IMR-90 (cell line): ENCODE measurements at regions not wholly inside any gene's neighbourhood (a gene's known extent, or its start where the extent isn't known, plus 50 kb on each side); places are given as distances from the start of the nearest gene placed in this dataset.

Experiments
- BHLHE40 ChIP-seq: fragments of 150-350 bp; IDR thresholded peaks from 2 replicates; pipeline ENCODE4 v1.6.1; 2016; ENCODE audit warnings: mild to moderate bottlenecking, low read depth, low read length
- CEBPB ChIP-seq: IDR thresholded peaks from 2 replicates; pipeline ENCODE4 v1.6.1; 2012; ENCODE audit warnings: low read depth, low read length, improper control_type of control experiment
- MAFK ChIP-seq: IDR thresholded peaks from 2 replicates; pipeline ENCODE4 v1.6.1; 2012; ENCODE audit warnings: low read depth, low read length, improper control_type of control experiment
- NFE2L2 ChIP-seq: fragments of 150-350 bp; IDR thresholded peaks from 2 replicates; pipeline ENCODE4 v1.6.1; 2016; ENCODE audit warnings: low read depth, mild to moderate bottlenecking, low read length
- RAD21 ChIP-seq: IDR thresholded peaks from 2 replicates; pipeline ENCODE4 v1.6.1; 2012; ENCODE audit warnings: low read length, improper control_type of control experiment
- RCOR1 ChIP-seq: IDR thresholded peaks from 2 replicates; pipeline ENCODE4 v1.6.1; 2012; ENCODE audit warnings: mild to moderate bottlenecking, low read length, improper control_type of control experiment; ENCODE audit not compliant: insufficient replicate concordance
- TF ChIP-seq, protein P1 (sequence below): conservative IDR thresholded peaks from 2 replicates; pipeline ENCODE4 v1.5.1; 2012; ENCODE audit warnings: mild to moderate bottlenecking, low read depth, low read length, improper control_type of control experiment
- TF ChIP-seq, protein P2 (sequence below): fragments of 150-350 bp; IDR thresholded peaks from 2 replicates; pipeline ENCODE4 v1.6.1; 2017; ENCODE audit warnings: mild to moderate bottlenecking, antibody characterized with exemption, low read length, low read depth

DNA sequence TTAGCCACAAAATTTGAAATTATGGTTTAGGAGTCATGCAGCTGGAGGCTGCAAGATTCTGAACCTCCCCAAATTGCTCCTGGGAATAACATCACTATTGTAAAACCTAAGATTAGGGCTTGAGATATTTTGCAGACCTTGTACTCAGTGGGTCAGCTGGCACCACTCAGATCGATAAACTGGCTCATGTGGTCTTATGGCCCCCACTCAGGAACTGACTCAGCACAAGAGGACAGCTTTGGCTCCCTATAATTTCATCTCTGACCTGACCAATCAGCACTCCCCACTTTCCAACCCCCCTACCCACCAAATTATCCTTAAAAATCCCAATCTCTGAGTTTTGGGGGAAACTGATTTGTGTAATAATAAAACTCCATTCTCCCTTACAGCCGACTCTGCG is 161.6 kb downstream of the BRMS1L start:
- TF ChIP-seq, protein P1, sequence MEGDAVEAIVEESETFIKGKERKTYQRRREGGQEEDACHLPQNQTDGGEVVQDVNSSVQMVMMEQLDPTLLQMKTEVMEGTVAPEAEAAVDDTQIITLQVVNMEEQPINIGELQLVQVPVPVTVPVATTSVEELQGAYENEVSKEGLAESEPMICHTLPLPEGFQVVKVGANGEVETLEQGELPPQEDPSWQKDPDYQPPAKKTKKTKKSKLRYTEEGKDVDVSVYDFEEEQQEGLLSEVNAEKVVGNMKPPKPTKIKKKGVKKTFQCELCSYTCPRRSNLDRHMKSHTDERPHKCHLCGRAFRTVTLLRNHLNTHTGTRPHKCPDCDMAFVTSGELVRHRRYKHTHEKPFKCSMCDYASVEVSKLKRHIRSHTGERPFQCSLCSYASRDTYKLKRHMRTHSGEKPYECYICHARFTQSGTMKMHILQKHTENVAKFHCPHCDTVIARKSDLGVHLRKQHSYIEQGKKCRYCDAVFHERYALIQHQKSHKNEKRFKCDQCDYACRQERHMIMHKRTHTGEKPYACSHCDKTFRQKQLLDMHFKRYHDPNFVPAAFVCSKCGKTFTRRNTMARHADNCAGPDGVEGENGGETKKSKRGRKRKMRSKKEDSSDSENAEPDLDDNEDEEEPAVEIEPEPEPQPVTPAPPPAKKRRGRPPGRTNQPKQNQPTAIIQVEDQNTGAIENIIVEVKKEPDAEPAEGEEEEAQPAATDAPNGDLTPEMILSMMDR, result no peak
- TF ChIP-seq BHLHE40, result no peak
- no peak for TF ChIP-seq CEBPB
- no peak for TF ChIP-seq RCOR1
- TF ChIP-seq, protein P2, sequence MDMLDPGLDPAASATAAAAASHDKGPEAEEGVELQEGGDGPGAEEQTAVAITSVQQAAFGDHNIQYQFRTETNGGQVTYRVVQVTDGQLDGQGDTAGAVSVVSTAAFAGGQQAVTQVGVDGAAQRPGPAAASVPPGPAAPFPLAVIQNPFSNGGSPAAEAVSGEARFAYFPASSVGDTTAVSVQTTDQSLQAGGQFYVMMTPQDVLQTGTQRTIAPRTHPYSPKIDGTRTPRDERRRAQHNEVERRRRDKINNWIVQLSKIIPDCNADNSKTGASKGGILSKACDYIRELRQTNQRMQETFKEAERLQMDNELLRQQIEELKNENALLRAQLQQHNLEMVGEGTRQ, result no peak
- TF ChIP-seq RAD21, result no peak
- no peak for TF ChIP-seq NFE2L2
- TF ChIP-seq MAFK, result no peak
